ENCODE measurements at regions not wholly inside any gene's neighbourhood (a gene's known extent, or its start where the extent isn't known, plus 50 kb on each side); places are given as distances from the start of the nearest gene placed in this dataset.

DNA sequence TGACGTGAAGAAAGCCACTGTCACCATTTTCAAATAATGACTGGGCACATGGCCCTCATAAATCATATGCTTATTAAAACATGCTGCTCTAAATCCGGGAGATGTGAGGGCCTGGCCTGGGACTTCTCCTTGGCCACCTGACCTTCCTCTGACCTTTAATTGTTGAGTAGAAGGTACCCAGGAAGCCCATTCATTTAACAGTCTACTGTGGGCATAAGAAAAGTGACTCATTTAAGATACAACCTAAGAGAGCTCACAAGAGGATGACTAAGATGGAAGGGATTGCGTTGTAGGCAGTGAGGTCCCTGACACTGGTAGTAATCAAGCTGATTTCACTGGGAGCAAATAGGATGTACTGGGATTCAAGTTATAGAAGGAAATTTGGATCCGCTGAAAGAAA is 203.4 kb upstream of the GPR26 start:
- intact Hi-C loops (cut with DNase I, micrococcal nuclease), result no loop called here
- Mint-ChIP-seq H3K9me3 (no peaks in the 10 kb centered on the region), H3K36me3 (ENCODE audit: low read depth) (no peaks in the 10 kb centered on the region), H3K27me3 (peaks cover 10% of the 10 kb centered on the region), H3K27ac (no peak overlapping the region), H3K4me3 (no peak overlapping the region), H3K4me1 (ENCODE audit: low read depth) (no peaks in the 10 kb centered on the region)
- POLR2A ChIA-PET, result no interaction called here
- ATAC-seq (ENCODE audit: poor library complexity) (no peak), DNase-seq (peak in 2 of 14 experiments; percentile 13 to 21)
- H3K4me1 ChIP-seq (ENCODE audit: insufficient read depth, low read length), result no peaks in the 10 kb centered on the region
- no peak overlapping the region for H3K27ac ChIP-seq (ENCODE audit: low read depth in 1 of 2, low read length in 2 of 2)
- peaks cover 0 to 7% of the 10 kb centered on the region in 2 experiments for H3K9me3 ChIP-seq (ENCODE audit: control insufficient read depth in 1 of 2, insufficient read depth in 1 of 2, low read length in 2 of 2)
- CTCF ChIA-PET, result no interaction called here
- H3K27me3 ChIP-seq (ENCODE audit: control insufficient read depth in 1 of 2, insufficient read depth in 2 of 2, low read length in 2 of 2), result no peaks in the 10 kb centered on the region
- TF ChIP-seq, protein P1, sequence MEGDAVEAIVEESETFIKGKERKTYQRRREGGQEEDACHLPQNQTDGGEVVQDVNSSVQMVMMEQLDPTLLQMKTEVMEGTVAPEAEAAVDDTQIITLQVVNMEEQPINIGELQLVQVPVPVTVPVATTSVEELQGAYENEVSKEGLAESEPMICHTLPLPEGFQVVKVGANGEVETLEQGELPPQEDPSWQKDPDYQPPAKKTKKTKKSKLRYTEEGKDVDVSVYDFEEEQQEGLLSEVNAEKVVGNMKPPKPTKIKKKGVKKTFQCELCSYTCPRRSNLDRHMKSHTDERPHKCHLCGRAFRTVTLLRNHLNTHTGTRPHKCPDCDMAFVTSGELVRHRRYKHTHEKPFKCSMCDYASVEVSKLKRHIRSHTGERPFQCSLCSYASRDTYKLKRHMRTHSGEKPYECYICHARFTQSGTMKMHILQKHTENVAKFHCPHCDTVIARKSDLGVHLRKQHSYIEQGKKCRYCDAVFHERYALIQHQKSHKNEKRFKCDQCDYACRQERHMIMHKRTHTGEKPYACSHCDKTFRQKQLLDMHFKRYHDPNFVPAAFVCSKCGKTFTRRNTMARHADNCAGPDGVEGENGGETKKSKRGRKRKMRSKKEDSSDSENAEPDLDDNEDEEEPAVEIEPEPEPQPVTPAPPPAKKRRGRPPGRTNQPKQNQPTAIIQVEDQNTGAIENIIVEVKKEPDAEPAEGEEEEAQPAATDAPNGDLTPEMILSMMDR (IDR thresholded peaks at IDR 0.05), result no peak
- no peak overlapping the region for H3K4me3 ChIP-seq (ENCODE audit: low read length)
- H3K36me3 ChIP-seq (ENCODE audit: insufficient read depth, low read length), result no peaks in the 10 kb centered on the region

DNA sequence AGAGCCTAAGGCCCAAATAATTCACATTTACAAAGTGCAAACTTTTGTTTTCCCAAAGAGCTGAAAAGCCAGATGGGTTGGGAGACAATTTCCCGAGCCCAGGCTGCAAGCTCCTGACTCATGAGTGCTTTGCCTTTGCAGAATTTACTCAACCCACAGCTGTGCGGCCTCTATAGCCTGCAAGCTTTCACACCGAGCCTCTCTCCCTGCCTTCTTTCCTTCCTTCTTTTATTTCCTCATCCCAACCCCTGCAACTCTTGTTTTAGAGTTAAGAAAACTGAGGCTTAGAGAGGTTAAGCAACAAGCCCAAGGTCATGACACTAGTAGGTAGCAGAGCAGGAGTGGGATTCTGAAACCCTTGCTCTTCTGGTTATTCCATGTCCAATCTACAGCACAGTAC is 203.0 kb upstream of the GPR26 start:
- Histone ChIP-seq H3K27ac (ENCODE audit: low read depth in 1 of 2, low read length in 2 of 2) (no peak overlapping the region), H3K4me3 (ENCODE audit: low read length) (no peak overlapping the region), H3K4me1 (ENCODE audit: insufficient read depth, low read length) (no peaks in the 10 kb centered on the region), H3K36me3 (ENCODE audit: insufficient read depth, low read length) (no peaks in the 10 kb centered on the region), H3K27me3 (ENCODE audit: control insufficient read depth in 1 of 2, insufficient read depth in 2 of 2, low read length in 2 of 2) (no peaks in the 10 kb centered on the region), H3K9me3 (ENCODE audit: control insufficient read depth in 1 of 2, insufficient read depth in 1 of 2, low read length in 2 of 2) (peaks cover 0 to 7% of the 10 kb centered on the region in 2 experiments)
- peak in 1 of 14 experiments; percentile 6 for DNase-seq
- Mint-ChIP-seq H3K4me1 (ENCODE audit: low read depth) (no peaks in the 10 kb centered on the region), H3K27ac (no peak overlapping the region), H3K4me3 (no peak overlapping the region), H3K9me3 (no peaks in the 10 kb centered on the region), H3K36me3 (ENCODE audit: low read depth) (no peaks in the 10 kb centered on the region), H3K27me3 (peaks cover 10% of the 10 kb centered on the region)
- ATAC-seq (ENCODE audit: poor library complexity), result no peak
- ChIA-PET CTCF (no interaction called here), POLR2A (no interaction called here)
- intact Hi-C loops (cut with DNase I, micrococcal nuclease), result no loop called here
- TF ChIP-seq, protein P1 (IDR thresholded peaks at IDR 0.05), result no peak

DNA sequence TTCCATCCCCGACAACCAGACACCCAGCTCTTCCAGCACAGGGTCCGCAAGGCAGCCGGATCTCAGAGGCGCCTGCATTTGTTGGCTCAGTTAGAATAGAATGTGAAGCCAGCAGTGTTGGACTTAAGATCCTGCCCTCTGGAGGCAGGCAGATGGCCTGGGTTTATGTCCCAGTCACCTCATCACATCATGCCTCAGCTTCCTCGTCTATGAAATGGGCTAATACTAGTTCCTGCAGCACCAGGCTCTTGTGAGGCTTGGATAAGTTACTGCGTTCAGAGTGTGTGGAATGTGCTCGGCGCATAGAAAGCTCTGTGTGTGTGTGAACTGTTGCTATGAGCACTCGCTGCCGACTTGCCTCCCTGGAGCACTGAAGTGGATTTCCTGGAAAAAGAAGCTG is 202.5 kb upstream of the GPR26 start:
- peaks cover 10% of the 10 kb centered on the region for H3K27me3 Mint-ChIP-seq
- H3K36me3 Mint-ChIP-seq (ENCODE audit: low read depth), result no peaks in the 10 kb centered on the region
- H3K36me3 ChIP-seq (ENCODE audit: insufficient read depth, low read length), result no peaks in the 10 kb centered on the region
- H3K27ac ChIP-seq (ENCODE audit: low read depth in 1 of 2, low read length in 2 of 2), result no peak overlapping the region
- H3K9me3 Mint-ChIP-seq, result no peaks in the 10 kb centered on the region
- no peaks in the 10 kb centered on the region for H3K4me1 Mint-ChIP-seq (ENCODE audit: low read depth)
- intact Hi-C loops (cut with DNase I, micrococcal nuclease), result no loop called here
- POLR2A ChIA-PET, result no interaction called here
- no peak for DNase-seq
- ATAC-seq (ENCODE audit: poor library complexity), result no peak
- no peaks in the 10 kb centered on the region for H3K4me1 ChIP-seq (ENCODE audit: insufficient read depth, low read length)
- peaks cover 0 to 7% of the 10 kb centered on the region in 2 experiments for H3K9me3 ChIP-seq (ENCODE audit: control insufficient read depth in 1 of 2, insufficient read depth in 1 of 2, low read length in 2 of 2)
- TF ChIP-seq, protein P1 (IDR thresholded peaks at IDR 0.05), result no peak
- CTCF ChIA-PET, result no interaction called here
- H3K27ac Mint-ChIP-seq, result no peak overlapping the region
- H3K4me3 Mint-ChIP-seq, result no peak overlapping the region
- no peak overlapping the region for H3K4me3 ChIP-seq (ENCODE audit: low read length)
- H3K27me3 ChIP-seq (ENCODE audit: control insufficient read depth in 1 of 2, insufficient read depth in 2 of 2, low read length in 2 of 2), result no peaks in the 10 kb centered on the region
